ENCODE measurements at regions not wholly inside any gene's neighbourhood (a gene's known extent, or its start where the extent isn't known, plus 50 kb on each side); places are given as distances from the start of the nearest gene placed in this dataset.

DNA sequence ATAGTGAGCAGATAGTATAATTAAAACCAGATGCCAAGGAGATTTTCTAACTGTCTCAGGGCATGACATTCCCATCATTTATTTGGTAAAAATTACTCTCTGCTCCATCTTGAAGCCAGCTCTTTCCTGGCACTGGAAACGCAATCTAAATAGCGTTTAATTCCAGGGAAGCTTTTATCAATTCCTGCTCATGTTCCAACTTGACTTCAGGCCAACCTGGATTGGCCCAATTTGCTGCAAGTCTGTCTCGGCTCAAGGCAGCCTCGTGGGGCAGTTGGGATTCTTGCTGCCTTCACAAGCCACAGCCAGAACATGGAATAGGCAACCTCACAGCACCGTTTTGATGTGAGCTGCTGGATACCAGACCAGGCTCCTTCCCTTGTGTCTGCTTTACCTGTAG is 1255.9 kb downstream of the TBC1D22A start:
- TF ChIP-seq POLR2A (IDR thresholded peaks at IDR 0.05; ENCODE audit: low read depth, low read length) (no peak), POLR2AphosphoS5 (IDR thresholded peaks at IDR 0.05; ENCODE audit: low read depth, low read length) (no peak), TAF1 (IDR thresholded peaks at IDR 0.05; ENCODE audit: low read depth, low read length) (no peak), PAX5 (IDR thresholded peaks at IDR 0.05; ENCODE audit: insufficient read depth, low read length, severe bottlenecking) (no peak), SPI1 (IDR thresholded peaks at IDR 0.05; ENCODE audit: low read depth, low read length) (no peak)

Measured in GM12891 (cell line).